Uterus (tissue), 3 donors: ENCODE measurements at regions not wholly inside any gene's neighbourhood (a gene's known extent, or its start where the extent isn't known, plus 50 kb on each side); places are given as distances from the start of the nearest gene placed in this dataset. TPM values are rescaled to one million over a fixed set of nuclear protein-coding genes. Genes with fewer than 3 reads are reported as not detected.

ENCODE experiments used
- DNase-seq, 2 donors: peaks; one replicate each; pipeline ENCODE4 v3.0.0-alpha.2; 2019 to 2020
- H3K27ac ChIP-seq, 2 donors: fragments of 200-600 bp; sonication (generic); 1 replicate in 1 of 2; 2 replicates in 1 of 2; pipeline ENCODE4 v1.5.1; 2016 to 2018
- H3K27me3 ChIP-seq, 2 donors: fragments of 200-600 bp; sonication (generic); one replicate each; pipeline ENCODE4 v1.5.1; 2018 to 2019; ENCODE audit warnings: control low read depth in 1 of 2
- H3K36me3 ChIP-seq, 2 donors: fragments of 200-600 bp; sonication (generic); one replicate each; pipeline ENCODE4 v1.5.1; 2019; ENCODE audit warnings: control low read depth in 1 of 2
- H3K4me1 ChIP-seq, 2 donors: fragments of 200-600 bp; sonication (generic); one replicate each; pipeline ENCODE4 v1.5.1; 2018 to 2019; ENCODE audit warnings: control low read depth in 1 of 2
- H3K4me3 ChIP-seq, 2 donors: fragments of 200-600 bp; sonication (generic); 1 replicate in 1 of 2; 2 replicates in 1 of 2; pipeline ENCODE4 v1.5.1; 2018 to 2019; ENCODE audit warnings: mild to moderate bottlenecking in 1 of 2
- H3K9me3 ChIP-seq, 2 donors: fragments of 200-600 bp; sonication (generic); one replicate each; pipeline ENCODE4 v1.5.1; 2019; ENCODE audit warnings: control low read depth in 1 of 2
- POLR2A ChIP-seq, 2 donors: fragments of 450-650 bp; IDR thresholded peaks; one replicate each; pipeline ENCODE4 v1.6.1; 2016; ENCODE audit warnings: antibody characterized with exemption in 2 of 2, mild to moderate bottlenecking in 1 of 2, moderate library complexity in 1 of 2
- intact Hi-C: fragments of 100-400 bp; cut with DNase I; formaldehyde crosslinking; loops from one replicate; pipeline ENCODE4 v1.15.1; 2023; ENCODE audit warnings: low total_unique reads
- small RNA-seq: library from RNA; depleted of rRNA; stranded (forward); fragments of <200 nt; gene quantifications from one replicate; pipeline ENCODE3, GENCODE V24; 2016
- TF ChIP-seq, protein P1 (sequence below), 4 experiments: fragments of 200-600 bp in 2 of 4; fragments of 450-650 bp in 2 of 4; sonication (generic) in 2 of 4; IDR thresholded peaks; one replicate each; pipeline ENCODE4 v1.5.1; 2016 to 2019; ENCODE audit warnings: antibody characterized with exemption in 4 of 4, mild to moderate bottlenecking in 2 of 4, moderate library complexity in 1 of 4
- donor health status: DM: yes; HTN: yes; CAD: no.

DNA sequence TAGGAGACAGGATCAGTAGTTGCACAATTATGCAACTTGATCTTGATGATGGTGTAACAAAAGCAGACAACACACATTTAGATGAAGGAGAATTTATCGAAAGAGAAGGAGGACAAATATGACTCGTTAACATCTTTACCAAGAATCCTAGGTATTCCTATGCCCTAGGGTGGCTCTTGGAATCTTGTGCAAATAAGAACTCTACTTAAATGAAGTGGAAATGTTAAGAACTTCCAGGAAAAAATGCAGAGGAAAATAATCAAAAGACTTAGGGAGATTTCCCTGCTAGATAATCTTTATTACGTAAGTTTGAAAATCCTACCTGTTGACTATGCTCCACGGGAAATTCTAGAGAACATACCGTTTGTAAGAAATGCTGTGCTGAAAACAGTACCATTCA lies 485.4 kb downstream of the POM121L12 start:
- H3K27ac ChIP-seq, result no peak overlapping the region
- no peaks in the 10 kb centered on the region for H3K4me1 ChIP-seq
- H3K27me3 ChIP-seq, result no peaks in the 10 kb centered on the region
- H3K4me3 ChIP-seq, result no peak overlapping the region
- no peaks in the 10 kb centered on the region for H3K36me3 ChIP-seq
- TF ChIP-seq, protein P1, sequence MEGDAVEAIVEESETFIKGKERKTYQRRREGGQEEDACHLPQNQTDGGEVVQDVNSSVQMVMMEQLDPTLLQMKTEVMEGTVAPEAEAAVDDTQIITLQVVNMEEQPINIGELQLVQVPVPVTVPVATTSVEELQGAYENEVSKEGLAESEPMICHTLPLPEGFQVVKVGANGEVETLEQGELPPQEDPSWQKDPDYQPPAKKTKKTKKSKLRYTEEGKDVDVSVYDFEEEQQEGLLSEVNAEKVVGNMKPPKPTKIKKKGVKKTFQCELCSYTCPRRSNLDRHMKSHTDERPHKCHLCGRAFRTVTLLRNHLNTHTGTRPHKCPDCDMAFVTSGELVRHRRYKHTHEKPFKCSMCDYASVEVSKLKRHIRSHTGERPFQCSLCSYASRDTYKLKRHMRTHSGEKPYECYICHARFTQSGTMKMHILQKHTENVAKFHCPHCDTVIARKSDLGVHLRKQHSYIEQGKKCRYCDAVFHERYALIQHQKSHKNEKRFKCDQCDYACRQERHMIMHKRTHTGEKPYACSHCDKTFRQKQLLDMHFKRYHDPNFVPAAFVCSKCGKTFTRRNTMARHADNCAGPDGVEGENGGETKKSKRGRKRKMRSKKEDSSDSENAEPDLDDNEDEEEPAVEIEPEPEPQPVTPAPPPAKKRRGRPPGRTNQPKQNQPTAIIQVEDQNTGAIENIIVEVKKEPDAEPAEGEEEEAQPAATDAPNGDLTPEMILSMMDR (IDR thresholded peaks at IDR 0.05), result no peak
- TF ChIP-seq POLR2A (IDR thresholded peaks at IDR 0.05), result no peak
- DNase-seq, result no peak
- H3K9me3 ChIP-seq, result no peaks in the 10 kb centered on the region
- intact Hi-C loops, result no loop called here

DNA sequence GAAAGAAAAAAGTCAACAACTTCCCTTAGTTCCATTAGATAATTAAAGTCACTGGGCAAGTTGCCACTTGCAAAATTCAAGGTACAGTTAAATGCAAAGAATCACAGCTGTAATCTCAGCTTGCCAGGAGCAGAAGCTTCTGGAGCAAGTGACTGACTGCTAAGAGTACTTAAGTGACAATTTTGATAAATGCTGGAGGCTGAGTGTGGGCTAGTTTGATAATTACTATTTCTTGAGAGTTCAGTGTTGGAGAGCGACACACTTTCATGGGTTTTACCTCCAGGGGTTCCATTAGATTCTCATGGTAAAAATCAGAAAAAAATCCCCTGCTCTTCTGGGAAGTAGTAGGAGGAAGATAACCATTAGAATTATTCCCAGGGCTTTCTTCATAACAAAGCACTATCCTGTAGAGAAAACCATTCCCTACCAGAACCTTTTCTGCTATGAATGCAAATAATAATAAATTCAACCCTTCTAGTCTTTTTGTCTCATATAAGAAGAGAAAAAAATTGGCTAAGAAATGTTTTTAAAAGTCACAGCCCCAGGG lies 486.3 kb downstream of the POM121L12 start:
- H3K27me3 ChIP-seq, result no peaks in the 10 kb centered on the region
- no peaks in the 10 kb centered on the region for H3K4me1 ChIP-seq
- no peak for DNase-seq
- no peak overlapping the region for H3K27ac ChIP-seq
- intact Hi-C loops, result no loop called here
- no peak for TF ChIP-seq POLR2A (IDR thresholded peaks at IDR 0.05)
- TF ChIP-seq, protein P1 (IDR thresholded peaks at IDR 0.05), result no peak
- no peaks in the 10 kb centered on the region for H3K9me3 ChIP-seq
- H3K36me3 ChIP-seq, result no peaks in the 10 kb centered on the region
- no peak overlapping the region for H3K4me3 ChIP-seq

DNA sequence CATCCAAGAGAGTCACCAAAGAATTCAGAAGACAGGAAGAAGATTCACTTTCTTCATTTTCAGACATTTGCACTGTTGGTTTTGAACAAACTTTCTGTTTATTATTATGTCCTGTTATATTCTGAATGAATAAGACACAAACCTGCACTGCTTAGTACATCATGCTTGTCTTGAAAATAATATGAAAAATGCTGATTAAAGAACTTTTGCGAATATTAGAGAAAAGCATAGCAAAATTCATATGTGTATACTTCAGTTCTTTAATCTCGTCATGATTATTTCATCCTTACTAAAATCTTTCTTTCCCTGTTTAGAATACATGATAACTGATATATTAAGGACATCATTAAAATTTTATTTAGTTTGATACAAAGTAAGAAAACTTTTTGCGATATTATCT lies 504.1 kb downstream of the POM121L12 start:
- DNase-seq, result no peak
- Histone ChIP-seq H3K4me3 (no peak overlapping the region), H3K9me3 (no peaks in the 10 kb centered on the region), H3K27me3 (no peaks in the 10 kb centered on the region), H3K4me1 (no peaks in the 10 kb centered on the region), H3K36me3 (no peaks in the 10 kb centered on the region), H3K27ac (no peak overlapping the region)
- TF ChIP-seq POLR2A (IDR thresholded peaks at IDR 0.05), result no peak
- TF ChIP-seq, protein P1 (IDR thresholded peaks at IDR 0.05), result no peak
- intact Hi-C loops, result no loop called here

DNA sequence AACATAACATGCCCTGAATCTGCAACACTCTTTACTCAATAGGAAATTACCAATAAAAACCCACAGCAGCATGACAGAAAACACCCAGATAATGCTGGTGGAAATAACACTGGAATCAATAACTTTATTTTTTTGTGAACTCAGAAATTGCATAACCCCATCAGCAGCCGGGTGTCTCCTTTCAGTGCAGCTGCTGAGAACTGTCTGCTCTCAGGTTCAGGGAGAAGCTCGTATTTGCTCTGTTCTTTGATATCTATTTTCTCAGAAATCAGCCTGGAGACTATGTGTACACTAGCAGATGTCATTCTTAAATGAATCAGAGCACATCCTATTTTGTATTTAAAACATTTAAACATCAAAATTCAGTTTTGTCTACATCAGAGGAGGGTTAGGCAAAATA lies 506.0 kb downstream of the POM121L12 start:
- intact Hi-C loops, result no loop called here
- Histone ChIP-seq H3K4me1 (no peaks in the 10 kb centered on the region), H3K36me3 (no peaks in the 10 kb centered on the region), H3K27me3 (no peaks in the 10 kb centered on the region), H3K27ac (no peak overlapping the region), H3K9me3 (no peaks in the 10 kb centered on the region), H3K4me3 (no peak overlapping the region)
- DNase-seq, result no peak
- TF ChIP-seq, protein P1 (IDR thresholded peaks at IDR 0.05), result no peak

DNA sequence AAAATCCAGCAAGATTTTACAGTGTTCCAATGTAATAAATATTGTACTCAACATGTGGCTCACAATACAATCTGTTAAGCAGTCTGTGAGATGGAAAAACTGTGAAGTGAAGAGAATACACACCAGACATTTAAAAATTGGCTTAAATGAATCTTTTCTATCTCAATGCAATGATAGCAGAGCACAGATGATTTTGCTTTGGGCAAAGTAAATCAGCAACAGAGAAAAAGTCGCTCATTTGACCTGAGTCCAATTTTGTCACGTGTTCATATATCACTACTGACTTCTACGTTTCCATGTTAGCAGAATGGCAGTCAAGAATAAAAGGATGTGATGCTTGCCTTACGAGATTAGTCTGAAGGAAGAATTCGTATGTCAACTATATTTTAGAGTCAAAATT lies 506.7 kb downstream of the POM121L12 start:
- Histone ChIP-seq H3K9me3 (no peaks in the 10 kb centered on the region), H3K27me3 (no peaks in the 10 kb centered on the region), H3K36me3 (no peaks in the 10 kb centered on the region), H3K4me1 (no peaks in the 10 kb centered on the region), H3K4me3 (no peak overlapping the region), H3K27ac (no peak overlapping the region)
- TF ChIP-seq POLR2A (IDR thresholded peaks at IDR 0.05), result no peak
- TF ChIP-seq, protein P1 (IDR thresholded peaks at IDR 0.05), result no peak
- no peak for DNase-seq
- intact Hi-C loops, result no loop called here

Small RNAs in the stretch of these regions (small RNA-seq; reads per million reads assigned to genes)
- gene RN7SKP218 (not detected), gene RNU1-14P (not detected)
